GM12873 (cell line): ENCODE measurements at regions not wholly inside any gene's neighbourhood (a gene's known extent, or its start where the extent isn't known, plus 50 kb on each side); places are given as distances from the start of the nearest gene placed in this dataset.

Experiments used
- TF ChIP-seq, protein P1 (sequence below): IDR thresholded peaks from 2 replicates; pipeline ENCODE4 v1.5.1; 2012; ENCODE audit warnings: low read depth, mild to moderate bottlenecking, moderate library complexity, low read length, control low read depth; ENCODE audit not compliant: insufficient read depth; ENCODE audit errors: missing control alignments

DNA sequence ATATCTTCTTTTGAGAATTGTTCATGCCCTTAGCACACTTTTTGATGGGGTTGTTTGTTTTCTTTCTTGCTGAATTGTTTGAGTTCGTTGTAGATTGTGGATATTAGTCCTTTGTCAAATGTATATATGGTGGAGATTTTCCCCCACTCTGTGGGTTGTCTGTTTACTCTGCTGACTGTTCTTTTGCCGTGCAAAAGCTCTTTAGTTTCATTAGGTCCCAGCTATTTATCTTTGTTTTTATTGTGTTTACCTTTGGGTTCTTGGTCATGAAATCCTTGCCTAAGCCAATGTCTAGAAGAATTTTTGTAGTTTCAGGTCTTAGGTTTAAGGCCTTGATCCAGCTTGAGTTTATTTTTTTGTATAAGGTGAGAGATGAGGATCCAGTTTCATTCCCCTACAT, 1372.6 kb upstream of the TENM3 start:
- TF ChIP-seq, protein P1, sequence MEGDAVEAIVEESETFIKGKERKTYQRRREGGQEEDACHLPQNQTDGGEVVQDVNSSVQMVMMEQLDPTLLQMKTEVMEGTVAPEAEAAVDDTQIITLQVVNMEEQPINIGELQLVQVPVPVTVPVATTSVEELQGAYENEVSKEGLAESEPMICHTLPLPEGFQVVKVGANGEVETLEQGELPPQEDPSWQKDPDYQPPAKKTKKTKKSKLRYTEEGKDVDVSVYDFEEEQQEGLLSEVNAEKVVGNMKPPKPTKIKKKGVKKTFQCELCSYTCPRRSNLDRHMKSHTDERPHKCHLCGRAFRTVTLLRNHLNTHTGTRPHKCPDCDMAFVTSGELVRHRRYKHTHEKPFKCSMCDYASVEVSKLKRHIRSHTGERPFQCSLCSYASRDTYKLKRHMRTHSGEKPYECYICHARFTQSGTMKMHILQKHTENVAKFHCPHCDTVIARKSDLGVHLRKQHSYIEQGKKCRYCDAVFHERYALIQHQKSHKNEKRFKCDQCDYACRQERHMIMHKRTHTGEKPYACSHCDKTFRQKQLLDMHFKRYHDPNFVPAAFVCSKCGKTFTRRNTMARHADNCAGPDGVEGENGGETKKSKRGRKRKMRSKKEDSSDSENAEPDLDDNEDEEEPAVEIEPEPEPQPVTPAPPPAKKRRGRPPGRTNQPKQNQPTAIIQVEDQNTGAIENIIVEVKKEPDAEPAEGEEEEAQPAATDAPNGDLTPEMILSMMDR = no peak

GRCh38 chr4:180898305-180898704, 1344.9 kb upstream of the TENM3 start:
- TF ChIP-seq, protein P1 = no peak

- TF ChIP-seq, protein P1 = no peak
Observed at GRCh38 chr4:180900781-180901180, 1342.4 kb upstream of the TENM3 start.

GRCh38 chr4:180909279-180909678, 1333.9 kb upstream of the TENM3 start:
- TF ChIP-seq, protein P1 = peak; percentile 31

DNA sequence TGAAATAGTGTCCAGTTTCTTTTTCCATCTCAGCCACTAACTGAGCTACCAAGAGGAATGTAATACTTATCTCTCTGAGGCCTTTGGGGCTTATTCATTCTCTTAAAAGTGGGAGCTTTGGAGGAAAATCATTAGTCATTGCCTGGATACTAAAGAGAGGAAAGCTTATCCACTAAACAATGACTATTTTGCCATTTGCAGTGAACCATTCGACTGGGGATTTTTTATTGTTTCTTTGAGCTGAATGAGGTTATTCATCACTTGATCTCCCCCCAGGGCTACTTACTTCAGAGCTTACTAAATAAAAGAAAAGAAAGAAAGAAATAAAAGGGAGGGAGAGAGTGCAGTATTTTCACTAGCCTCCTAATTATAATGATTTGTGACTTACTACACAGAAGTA, 1329.5 kb upstream of the TENM3 start:
- TF ChIP-seq, protein P1 = no peak

DNA sequence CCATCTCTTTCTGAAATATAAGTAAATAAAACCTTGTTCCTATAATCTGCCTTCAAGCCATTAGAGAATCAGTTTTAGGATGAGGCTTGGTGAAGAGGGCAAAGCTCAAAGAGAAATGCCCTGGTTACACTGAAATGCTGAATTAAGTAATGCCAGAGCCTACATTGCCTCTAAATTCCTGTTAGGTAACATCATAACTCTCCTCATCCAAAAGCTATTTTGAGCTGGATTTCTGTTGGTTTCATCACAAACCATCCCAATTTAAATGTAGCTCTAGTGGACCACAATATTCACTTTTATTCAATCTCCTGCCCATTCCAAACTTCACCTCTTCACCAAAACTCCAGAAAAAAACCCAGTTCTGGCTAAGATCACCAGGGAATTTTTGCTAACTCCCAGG, 1319.7 kb upstream of the TENM3 start:
- TF ChIP-seq, protein P1 = no peak

- TF ChIP-seq, protein P1 = no peak
Observed at GRCh38 chr4:180925805-180926204, 1317.4 kb upstream of the TENM3 start.
